ENCODE measurements at regions not wholly inside any gene's neighbourhood (a gene's known extent, or its start where the extent isn't known, plus 50 kb on each side); places are given as distances from the start of the nearest gene placed in this dataset.

DNA sequence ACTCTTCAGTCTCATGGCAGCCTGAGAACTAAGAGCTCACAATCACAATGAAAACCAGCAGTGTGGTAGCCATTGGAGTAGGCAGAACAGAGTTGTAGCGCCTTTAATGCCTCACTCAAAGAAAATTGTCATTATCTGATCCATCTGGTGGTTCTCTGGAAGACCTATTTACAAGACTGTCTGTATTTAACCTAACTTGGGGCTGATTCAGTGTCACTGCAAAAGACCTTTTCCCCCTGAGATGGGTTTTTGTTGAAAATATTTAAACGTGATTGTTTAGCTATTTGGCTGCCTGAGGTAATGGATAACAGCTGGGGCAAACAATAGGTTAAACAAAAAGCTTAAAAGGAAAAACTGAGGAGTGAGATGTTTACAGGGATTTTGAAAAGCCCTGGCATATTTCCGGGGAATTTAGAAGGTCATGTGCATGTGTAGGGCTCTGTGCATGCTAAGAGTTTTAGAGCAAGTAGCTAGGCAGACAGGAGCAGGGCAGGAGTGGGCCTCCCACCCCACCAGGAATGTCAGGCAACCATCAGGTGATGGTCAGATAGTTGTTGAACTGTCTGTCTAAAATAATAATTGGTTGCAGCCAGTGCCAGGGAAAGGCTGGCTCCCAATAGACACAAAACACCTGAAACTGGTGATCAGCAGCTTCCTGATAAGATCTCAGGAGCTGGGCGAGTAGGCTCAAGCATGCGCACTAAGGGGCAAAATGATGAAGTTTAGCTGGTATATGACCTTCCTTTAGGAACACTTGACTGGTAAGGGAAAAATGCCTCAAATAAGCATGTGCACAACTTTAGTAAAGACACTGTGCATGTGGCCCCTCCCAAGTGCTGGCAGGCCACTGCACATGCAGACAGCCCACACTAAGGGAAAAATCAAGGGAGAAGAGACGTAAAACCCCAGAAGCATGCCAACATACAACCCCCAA is 70.8 kb upstream of the AKIRIN2 start:
- TF ChIP-seq, protein P1, sequence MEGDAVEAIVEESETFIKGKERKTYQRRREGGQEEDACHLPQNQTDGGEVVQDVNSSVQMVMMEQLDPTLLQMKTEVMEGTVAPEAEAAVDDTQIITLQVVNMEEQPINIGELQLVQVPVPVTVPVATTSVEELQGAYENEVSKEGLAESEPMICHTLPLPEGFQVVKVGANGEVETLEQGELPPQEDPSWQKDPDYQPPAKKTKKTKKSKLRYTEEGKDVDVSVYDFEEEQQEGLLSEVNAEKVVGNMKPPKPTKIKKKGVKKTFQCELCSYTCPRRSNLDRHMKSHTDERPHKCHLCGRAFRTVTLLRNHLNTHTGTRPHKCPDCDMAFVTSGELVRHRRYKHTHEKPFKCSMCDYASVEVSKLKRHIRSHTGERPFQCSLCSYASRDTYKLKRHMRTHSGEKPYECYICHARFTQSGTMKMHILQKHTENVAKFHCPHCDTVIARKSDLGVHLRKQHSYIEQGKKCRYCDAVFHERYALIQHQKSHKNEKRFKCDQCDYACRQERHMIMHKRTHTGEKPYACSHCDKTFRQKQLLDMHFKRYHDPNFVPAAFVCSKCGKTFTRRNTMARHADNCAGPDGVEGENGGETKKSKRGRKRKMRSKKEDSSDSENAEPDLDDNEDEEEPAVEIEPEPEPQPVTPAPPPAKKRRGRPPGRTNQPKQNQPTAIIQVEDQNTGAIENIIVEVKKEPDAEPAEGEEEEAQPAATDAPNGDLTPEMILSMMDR (IDR thresholded peaks at IDR 0.05 in 8 of 11, conservative IDR thresholded peaks at IDR 0.05 in 3 of 11): no peak
- TF ChIP-seq POLR2A (IDR thresholded peaks at IDR 0.05): no peak
